Stimulated activated effector memory CD8-positive, alpha-beta T cell treated with anti-CD3 and anti-CD28 coated beads, Interleukin-12 subunit alpha, Interleukin-12 subunit beta, amount 100 ng/mL, for 72 hours (primary cell): ENCODE measurements at regions not wholly inside any gene's neighbourhood (a gene's known extent, or its start where the extent isn't known, plus 50 kb on each side); places are given as distances from the start of the nearest gene placed in this dataset.
"Not testable (repeated sequence)": the region's sequence is repeated elsewhere in the genome, so short reads cannot be mapped to it uniquely, and the experiment has no call there.

Experiments
- ATAC-seq: fragments of 150-1000 bp; cut with Tn5 transposase; 2 replicates; pipeline ENCODE4 v1.10.0; 2021
- DNase-seq, 2 donors: peaks; one replicate each; pipeline ENCODE4 v3.0.0; 2021 to 2022; ENCODE audit warnings: low spot score in 2 of 2
- H3K27ac Mint-ChIP-seq: one replicate; pipeline ENCODE4 v1.8.0; 2022; ENCODE audit warnings: mild to moderate bottlenecking, mixed read lengths
- H3K36me3 Mint-ChIP-seq: one replicate; pipeline ENCODE4 v1.8.0; 2022; ENCODE audit warnings: mild to moderate bottlenecking, mixed read lengths
- H3K4me1 Mint-ChIP-seq: one replicate; pipeline ENCODE4 v1.8.0; 2022; ENCODE audit warnings: mixed read lengths
- H3K4me3 Mint-ChIP-seq: one replicate; pipeline ENCODE4 v1.8.0; 2022; ENCODE audit warnings: mild to moderate bottlenecking, mixed read lengths
- H3K9me3 Mint-ChIP-seq: one replicate; pipeline ENCODE4 v1.8.0; 2022; ENCODE audit warnings: mixed read lengths

DNA sequence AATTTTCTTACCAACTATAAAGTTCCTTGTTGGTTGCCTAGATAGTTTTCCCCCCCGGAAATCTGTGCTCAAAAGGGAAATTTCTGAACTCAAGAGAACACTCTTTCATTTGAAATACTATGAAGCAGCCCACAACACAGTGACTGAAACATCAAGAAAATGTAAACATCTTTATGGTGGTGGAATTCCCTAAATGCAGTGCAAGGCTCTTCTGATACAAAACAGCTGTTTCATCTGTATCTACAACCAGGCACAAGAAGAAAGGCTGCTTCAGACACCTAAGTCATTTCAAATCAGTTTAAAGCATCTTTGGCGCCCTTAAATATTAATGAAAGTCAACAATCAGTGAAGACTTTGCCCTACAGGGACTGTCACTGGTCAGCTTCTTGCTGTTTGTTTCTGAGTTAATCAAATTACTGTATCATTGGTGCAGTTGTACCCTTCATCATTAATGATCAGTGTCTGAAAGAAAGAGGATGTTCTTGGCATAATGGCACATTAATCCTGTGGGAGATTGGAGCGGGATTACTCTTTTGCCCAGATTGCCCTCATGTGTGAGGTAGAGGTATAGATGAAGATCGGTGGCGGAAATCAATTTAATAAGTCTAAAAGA is 947.0 kb downstream of the NR2F1-AS1 start:
- Mint-ChIP-seq H3K4me3 (no peak overlapping the region), H3K4me1 (no peaks in the 10 kb centered on the region), H3K27ac (no peak overlapping the region), H3K36me3 (no peaks in the 10 kb centered on the region), H3K9me3 (peaks cover 16% of the 10 kb centered on the region)
- DNase-seq = no peak
- ATAC-seq = no peak

DNA sequence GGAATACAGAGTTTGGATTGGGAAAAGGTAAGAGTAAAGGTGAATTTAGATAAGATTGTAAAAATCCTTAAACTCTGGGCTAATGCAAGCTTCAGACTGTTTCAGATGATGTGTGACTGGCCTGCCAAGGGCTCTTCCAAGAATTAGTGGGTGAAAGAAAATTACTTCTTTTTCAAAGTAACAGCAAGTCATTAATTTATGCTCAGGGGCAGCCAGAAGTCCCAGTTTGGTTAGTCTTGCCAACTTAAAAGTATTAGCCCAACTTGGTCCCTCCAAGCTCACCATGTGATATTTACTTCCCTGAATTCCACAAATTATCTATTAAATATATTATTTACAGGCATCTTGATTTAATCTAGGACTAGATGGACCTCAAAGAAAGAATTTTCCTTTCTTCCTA is 947.8 kb downstream of the NR2F1-AS1 start:
- Mint-ChIP-seq H3K36me3 (no peaks in the 10 kb centered on the region), H3K4me3 (no peak overlapping the region), H3K9me3 (peaks cover 23% of the 10 kb centered on the region), H3K4me1 (no peaks in the 10 kb centered on the region), H3K27ac (no peak overlapping the region)
- no peak for ATAC-seq
- DNase-seq = no peak

DNA sequence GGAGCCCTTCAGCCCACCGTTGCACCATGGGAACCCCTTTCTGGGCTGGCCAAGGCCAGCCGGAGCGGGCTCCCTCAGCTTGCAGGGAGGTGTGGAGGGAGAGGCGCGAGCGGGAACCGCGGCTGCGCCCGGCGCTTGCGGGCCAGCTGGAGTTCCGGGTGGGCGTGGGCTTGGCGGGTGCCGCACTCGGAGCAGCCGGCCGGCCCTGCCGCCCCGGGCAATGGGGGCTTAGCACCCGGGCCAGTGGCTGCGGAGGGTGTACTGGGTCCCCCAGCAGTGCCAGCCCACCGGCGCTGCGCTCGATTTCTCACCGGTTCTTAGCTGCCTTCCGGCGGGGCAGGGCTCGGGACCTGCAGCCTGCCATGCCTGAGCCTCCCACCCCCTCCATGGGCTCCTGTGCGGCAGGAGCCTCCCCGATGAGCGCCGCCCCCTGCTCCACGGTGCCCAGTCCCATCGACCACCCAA is 949.8 kb downstream of the NR2F1-AS1 start:
- H3K9me3 Mint-ChIP-seq = peaks cover 26% of the 10 kb centered on the region
- H3K4me3 Mint-ChIP-seq, ATAC-seq, H3K4me1 Mint-ChIP-seq, H3K36me3 Mint-ChIP-seq, DNase-seq, H3K27ac Mint-ChIP-seq: not testable (repeated sequence)

DNA sequence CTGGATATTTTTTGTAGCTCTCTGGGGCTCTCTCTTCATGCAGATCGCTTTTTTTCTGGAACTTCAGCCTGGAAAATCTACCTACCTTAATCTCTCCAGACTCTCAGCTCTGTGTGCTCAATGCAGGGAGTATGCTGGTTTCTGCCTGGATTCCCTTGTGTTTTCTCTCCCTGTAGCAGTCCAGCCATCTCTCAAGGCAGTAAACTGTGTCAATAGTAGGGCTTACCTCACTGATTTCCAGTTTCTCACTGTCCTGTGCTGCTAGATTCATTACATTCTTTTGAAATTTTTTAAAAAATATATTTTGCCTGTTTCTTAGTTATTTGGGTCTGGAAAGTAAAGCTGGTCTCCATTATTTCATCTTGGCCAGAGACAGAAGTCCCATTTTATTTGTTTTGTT is 951.4 kb downstream of the NR2F1-AS1 start:
- no peak overlapping the region for H3K4me3 Mint-ChIP-seq
- peaks cover 29% of the 10 kb centered on the region for H3K9me3 Mint-ChIP-seq
- ATAC-seq (no peak), DNase-seq (no peak)
- no peaks in the 10 kb centered on the region for H3K4me1 Mint-ChIP-seq
- no peak overlapping the region for H3K27ac Mint-ChIP-seq
- H3K36me3 Mint-ChIP-seq = no peaks in the 10 kb centered on the region

DNA sequence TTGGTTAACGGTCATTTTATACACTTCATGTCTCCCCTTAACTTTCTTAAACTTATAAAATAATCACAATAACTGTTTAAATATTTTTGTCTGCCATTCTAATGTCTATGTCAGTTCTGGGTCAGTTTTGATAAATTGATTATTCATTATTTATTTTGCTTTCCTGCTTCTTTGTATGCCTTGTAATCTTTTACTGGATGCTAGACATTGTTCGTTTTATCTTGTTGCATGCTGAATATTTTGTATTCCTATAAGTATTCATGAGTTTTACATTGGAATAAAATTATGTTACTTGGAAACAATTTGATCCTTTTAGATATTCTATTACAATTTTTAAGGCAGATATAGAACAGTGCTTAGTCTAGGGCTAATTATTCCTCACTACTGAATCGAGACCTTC is 952.0 kb downstream of the NR2F1-AS1 start:
- Mint-ChIP-seq H3K36me3 (no peaks in the 10 kb centered on the region), H3K27ac (no peak overlapping the region), H3K4me3 (no peak overlapping the region), H3K4me1 (no peaks in the 10 kb centered on the region), H3K9me3 (peaks cover 27% of the 10 kb centered on the region)
- DNase-seq = no peak
- ATAC-seq = no peak

DNA sequence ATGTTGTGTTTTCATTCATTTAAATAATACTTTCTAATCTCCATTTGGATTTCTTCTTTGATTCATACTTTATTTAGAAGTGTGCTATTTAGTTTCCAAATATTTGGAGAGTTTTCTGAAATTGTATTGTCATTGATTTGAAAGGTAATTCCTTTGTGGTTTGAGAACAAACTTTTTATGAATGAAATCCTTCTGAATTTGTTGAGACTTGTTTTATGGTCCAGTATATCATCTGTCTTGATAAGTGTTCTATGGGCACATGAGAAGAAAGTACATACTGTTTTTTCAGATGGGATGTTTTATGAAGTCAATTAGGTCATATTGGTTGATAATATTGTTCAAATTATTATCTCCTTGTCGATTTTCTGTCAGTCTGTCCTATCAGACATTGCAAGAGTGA is 953.8 kb downstream of the NR2F1-AS1 start:
- no peak for ATAC-seq
- Mint-ChIP-seq H3K36me3 (no peaks in the 10 kb centered on the region), H3K9me3 (peaks cover 38% of the 10 kb centered on the region), H3K4me3 (no peak overlapping the region), H3K4me1 (no peaks in the 10 kb centered on the region), H3K27ac (no peak overlapping the region)
- DNase-seq = no peak

DNA sequence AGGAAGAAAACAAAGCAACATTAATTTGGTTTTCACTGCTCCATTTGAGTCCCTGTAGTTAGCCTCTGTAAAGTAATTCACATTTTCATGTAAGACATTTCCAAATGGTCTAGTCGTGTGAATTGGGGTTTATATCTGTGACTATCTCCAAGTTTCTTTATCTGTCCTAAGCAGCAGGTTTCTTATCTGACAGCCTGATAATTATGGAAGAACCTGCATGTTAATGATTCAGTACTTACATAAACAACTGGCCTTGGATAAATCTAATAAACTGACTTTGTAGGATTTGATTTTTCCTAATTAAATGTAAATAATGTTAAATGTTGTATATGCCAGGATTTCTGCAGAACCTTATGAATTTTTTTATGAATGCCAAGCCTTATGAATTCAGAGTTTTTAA is 964.9 kb downstream of the NR2F1-AS1 start:
- Mint-ChIP-seq H3K4me3 (no peak overlapping the region), H3K4me1 (no peaks in the 10 kb centered on the region), H3K36me3 (no peaks in the 10 kb centered on the region), H3K9me3 (no peaks in the 10 kb centered on the region), H3K27ac (no peak overlapping the region)
- DNase-seq (no peak), ATAC-seq (no peak)

DNA sequence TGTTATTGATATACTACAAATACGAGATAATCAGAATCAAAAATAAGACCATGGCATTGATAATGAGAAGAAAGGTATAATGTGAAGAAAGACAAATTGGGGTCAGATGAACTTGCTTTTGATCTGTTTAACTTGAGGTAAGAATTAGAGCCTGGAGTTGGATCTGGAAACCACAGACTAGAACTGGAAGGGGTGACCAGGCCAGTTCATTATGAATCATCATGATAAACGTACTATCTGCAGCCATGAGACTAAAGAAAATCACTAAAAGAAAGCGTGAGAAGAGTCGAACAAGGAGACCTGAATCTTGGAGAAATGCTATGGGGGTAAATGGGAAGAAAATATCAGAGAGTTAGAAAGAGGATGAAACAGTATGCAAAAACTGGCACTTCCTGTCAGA is 967.5 kb downstream of the NR2F1-AS1 start:
- Mint-ChIP-seq H3K9me3 (peaks cover 2% of the 10 kb centered on the region), H3K27ac (no peak overlapping the region), H3K4me3 (no peak overlapping the region), H3K4me1 (no peaks in the 10 kb centered on the region), H3K36me3 (no peaks in the 10 kb centered on the region)
- no peak for ATAC-seq
- DNase-seq = no peak

DNA sequence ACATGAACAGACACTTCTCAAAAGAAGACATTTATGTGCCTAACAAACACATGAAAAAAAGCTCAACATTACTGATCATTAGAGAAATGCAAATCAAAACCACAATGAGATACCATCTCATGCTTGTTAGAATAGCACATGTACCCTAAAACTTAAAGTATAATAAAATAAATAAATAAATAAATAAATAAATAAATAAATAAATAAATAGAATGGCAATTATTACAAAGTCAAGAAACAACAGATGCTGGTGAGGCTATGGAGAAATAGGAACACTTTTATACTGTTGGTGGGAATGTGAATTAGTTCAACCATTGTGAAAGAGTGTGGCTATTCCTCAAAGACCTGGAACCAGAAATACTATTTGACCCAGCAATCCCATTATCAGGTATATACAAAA is 970.6 kb downstream of the NR2F1-AS1 start:
- ATAC-seq, H3K36me3 Mint-ChIP-seq, H3K4me3 Mint-ChIP-seq, DNase-seq, H3K4me1 Mint-ChIP-seq, H3K9me3 Mint-ChIP-seq, H3K27ac Mint-ChIP-seq: not testable (repeated sequence)

DNA sequence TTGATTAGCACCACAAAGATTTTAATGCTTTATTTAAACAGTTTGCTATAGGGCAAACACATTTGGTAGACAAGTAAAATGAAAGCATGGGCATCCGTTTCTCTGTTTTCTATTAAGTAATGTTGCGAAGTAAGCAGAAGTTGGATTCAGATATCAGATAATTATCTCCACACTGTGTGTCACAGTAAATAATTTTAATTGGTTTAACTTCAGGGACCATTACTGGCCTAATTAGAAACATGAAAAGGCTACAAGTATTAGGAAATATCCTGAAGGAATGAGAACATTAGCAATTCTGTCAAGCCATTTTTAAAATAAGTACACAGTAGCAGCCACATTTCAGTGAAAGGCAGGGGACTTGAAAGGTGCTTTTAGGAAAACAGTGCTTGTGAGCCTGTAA is 975.4 kb downstream of the NR2F1-AS1 start:
- Mint-ChIP-seq H3K27ac (no peak overlapping the region), H3K4me1 (no peaks in the 10 kb centered on the region), H3K4me3 (no peak overlapping the region), H3K36me3 (no peaks in the 10 kb centered on the region), H3K9me3 (peaks cover 8% of the 10 kb centered on the region)
- ATAC-seq (no peak), DNase-seq (no peak)

DNA sequence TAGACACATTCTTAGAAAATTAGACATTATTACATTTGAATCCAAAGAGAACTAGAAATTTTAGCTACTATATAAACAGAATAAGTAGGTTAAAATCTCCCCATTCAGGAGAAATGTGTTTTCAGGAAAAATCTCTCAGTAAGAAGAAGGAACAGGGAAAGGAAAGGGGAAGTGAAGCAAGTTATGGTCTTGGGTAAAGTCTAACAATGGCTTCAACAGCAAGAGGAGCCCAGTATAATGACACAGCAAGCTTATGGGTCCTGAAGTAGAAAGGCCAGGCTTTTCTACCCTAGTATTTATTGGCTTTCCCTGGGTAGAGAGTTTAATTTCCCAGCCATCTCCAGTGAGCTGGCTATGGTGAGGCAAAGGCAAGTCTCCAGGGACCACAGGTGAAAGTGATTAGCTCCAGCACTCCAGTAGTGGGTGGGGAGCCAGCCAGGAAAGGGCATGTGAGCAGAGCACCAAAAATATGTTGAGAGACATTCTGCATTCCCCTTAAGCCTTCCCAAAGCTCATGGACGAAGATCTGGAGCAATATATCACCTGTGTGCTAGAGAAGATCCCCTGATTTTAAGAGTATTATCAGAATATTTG is 981.7 kb downstream of the NR2F1-AS1 start:
- Mint-ChIP-seq H3K36me3 (no peaks in the 10 kb centered on the region), H3K4me3 (no peak overlapping the region), H3K4me1 (no peaks in the 10 kb centered on the region), H3K27ac (no peak overlapping the region), H3K9me3 (peaks cover 8% of the 10 kb centered on the region)
- ATAC-seq (no peak), DNase-seq (no peak)

DNA sequence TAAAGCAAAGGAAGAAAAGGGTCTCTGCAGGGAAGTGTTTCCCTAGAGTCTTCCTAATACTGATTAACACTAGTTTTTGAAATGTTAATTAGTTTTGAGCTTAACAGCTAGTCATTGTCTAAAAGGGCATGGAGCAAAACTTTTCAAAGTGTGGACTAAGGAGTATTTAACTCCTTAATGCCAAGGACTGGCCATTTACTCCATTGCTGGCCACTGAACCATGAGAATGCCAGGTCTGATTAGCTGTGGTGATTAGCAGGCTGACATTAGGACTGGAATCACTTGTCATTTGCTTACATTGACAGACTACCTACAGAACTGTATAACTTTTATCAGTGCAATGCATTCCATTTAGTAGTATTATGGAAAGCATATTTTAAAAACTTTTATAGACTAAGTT is 987.0 kb downstream of the NR2F1-AS1 start:
- Mint-ChIP-seq H3K4me1 (no peaks in the 10 kb centered on the region), H3K27ac (no peak overlapping the region), H3K9me3 (peaks cover 2% of the 10 kb centered on the region), H3K36me3 (no peaks in the 10 kb centered on the region), H3K4me3 (no peak overlapping the region)
- ATAC-seq = no peak
- DNase-seq = no peak

DNA sequence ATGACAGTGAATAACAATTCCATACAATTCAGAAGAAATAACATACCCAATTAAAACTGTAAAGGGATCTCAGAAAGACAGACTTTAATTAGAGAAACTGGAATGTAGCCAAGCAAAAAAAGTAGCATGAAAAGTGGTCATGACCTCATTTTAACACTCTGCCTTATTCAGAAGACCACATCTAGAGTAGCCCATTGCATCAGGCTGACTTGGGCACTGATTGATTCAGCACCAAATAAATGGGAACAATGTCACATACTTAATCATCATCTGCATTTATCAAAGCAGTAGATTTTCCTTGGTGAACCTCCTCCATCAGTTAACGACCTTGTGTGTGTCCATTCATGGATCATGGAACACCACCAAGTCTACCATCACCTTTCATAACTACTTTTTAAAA is 992.1 kb downstream of the NR2F1-AS1 start:
- no peak for DNase-seq
- Mint-ChIP-seq H3K9me3 (peaks cover 6% of the 10 kb centered on the region), H3K4me3 (no peak overlapping the region), H3K27ac (no peak overlapping the region), H3K4me1 (no peaks in the 10 kb centered on the region), H3K36me3 (no peaks in the 10 kb centered on the region)
- no peak for ATAC-seq

DNA sequence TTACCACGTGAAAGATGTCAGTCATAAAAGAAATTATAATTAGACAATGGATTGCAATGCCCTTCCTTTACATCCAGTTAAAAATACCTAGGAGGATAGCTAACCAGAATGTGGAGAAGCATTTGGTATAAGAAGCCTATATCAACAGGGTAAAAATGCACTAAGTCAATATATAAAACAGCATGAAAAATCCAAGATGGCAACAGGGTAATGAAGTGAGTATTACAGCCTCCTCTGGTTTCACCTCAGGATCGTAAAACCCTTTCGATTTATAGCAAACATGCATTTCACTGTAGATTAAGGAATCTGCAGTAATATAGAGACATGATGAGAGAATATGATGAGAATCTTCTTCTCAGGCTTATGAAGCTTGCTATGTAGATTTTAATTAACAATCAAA is 999.3 kb downstream of the NR2F1-AS1 start:
- no peak overlapping the region for H3K4me3 Mint-ChIP-seq
- no peak overlapping the region for H3K27ac Mint-ChIP-seq
- H3K36me3 Mint-ChIP-seq = no peaks in the 10 kb centered on the region
- H3K9me3 Mint-ChIP-seq = peaks cover 12% of the 10 kb centered on the region
- no peaks in the 10 kb centered on the region for H3K4me1 Mint-ChIP-seq
- no peak for ATAC-seq
- no peak for DNase-seq

DNA sequence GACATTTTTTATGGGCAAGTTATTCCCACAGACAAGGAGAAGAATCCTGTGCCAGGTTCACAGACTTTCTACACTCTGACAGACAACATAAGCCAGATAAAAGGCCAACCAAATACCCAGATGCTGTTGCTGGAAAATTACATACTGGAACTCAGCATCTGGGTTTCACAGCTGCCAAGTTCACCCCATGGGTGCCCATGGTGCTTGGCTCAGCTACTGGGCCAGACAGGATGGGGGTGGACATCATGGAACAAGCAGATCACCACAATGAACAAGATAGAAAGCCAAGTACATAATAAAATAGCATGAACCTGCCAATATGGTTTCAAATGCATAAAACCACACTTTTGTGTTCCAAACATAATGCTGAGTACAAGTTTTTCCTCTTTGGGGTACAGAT is 999.8 kb downstream of the NR2F1-AS1 start:
- H3K36me3 Mint-ChIP-seq = no peaks in the 10 kb centered on the region
- H3K27ac Mint-ChIP-seq = no peak overlapping the region
- H3K4me3 Mint-ChIP-seq = no peak overlapping the region
- peaks cover 14% of the 10 kb centered on the region for H3K9me3 Mint-ChIP-seq
- ATAC-seq (no peak), DNase-seq (no peak)
- H3K4me1 Mint-ChIP-seq = no peaks in the 10 kb centered on the region

DNA sequence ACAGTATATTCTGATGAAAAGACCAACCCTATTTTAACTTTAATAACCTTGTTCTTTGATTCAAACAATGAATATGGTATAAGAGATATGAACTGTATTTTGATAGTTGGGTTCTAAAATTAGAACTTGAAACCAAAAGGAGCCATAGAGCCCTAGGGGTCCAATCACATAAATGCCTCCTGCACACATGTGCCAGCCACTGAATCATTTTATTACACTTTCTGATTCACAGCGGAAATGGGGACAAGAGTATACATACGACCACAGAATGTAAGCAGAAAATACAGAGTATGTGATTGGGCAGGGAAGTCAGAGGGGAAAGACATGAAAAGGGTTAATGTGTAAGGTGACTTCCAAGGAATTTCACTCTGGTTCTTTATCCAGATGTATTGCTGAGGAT is 1000.2 kb downstream of the NR2F1-AS1 start:
- Mint-ChIP-seq H3K4me1 (no peaks in the 10 kb centered on the region), H3K4me3 (no peak overlapping the region), H3K27ac (no peak overlapping the region), H3K9me3 (peaks cover 14% of the 10 kb centered on the region), H3K36me3 (no peaks in the 10 kb centered on the region)
- ATAC-seq (no peak), DNase-seq (no peak)

DNA sequence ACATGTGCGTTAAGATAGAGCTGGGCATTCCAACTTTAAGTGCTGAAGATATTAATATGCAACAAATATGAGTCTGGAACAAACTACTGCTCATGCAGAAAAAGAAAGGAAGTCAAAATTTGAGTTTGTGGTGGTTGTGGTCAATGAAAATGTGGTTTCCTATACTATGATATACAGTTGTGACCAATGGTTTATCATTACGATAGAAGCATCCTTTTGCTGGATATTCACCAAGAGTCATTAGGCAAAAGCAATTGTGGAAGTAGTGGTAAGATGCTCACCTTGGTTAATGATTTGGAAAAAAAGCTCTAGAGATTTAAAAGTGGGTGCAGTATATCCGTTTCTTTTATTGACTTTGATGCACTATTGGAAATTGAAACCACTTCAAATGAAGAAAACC is 1007.0 kb downstream of the NR2F1-AS1 start:
- H3K27ac Mint-ChIP-seq = no peak overlapping the region
- ATAC-seq = no peak

More for the DNA sequence above, 1007.0 kb downstream of the NR2F1-AS1 start:
- Mint-ChIP-seq H3K4me1 (no peaks in the 10 kb centered on the region), H3K36me3 (no peaks in the 10 kb centered on the region), H3K9me3 (peaks cover 5% of the 10 kb centered on the region), H3K4me3 (no peak overlapping the region)
- DNase-seq = no peak
